Naive thymus-derived CD4-positive, alpha-beta T cell (primary cell): ENCODE measurements at regions not wholly inside any gene's neighbourhood (a gene's known extent, or its start where the extent isn't known, plus 50 kb on each side); places are given as distances from the start of the nearest gene placed in this dataset.

Experiments used
- ATAC-seq: fragments of 150-1000 bp; cut with Tn5 transposase; 2 replicates; pipeline ENCODE4 v1.10.0; 2021; ENCODE audit warnings: mild to moderate bottlenecking, moderate library complexity
- CTCF ChIA-PET: fragments of 350-600 bp; sonication (Branson Sonifier 250); formaldehyde crosslinking; loops from one replicate; lab custom pipeline; 2021; ENCODE audit warnings: antibody characterized with exemption; lab: Charles Lee
- POLR2A ChIA-PET: fragments of 350-600 bp; sonication (Branson Sonifier 250); formaldehyde crosslinking; loops from one replicate; lab custom pipeline; 2021; ENCODE audit warnings: antibody characterized with exemption, inconsistent platforms; lab: Charles Lee
- DNase-seq, 9 donors: peaks; one replicate each; pipeline versions ENCODE4 v3.0.0 to v3.0.0-alpha.2; 2020 to 2022; ENCODE audit warnings: mixed read lengths in 1 of 9
- H3K27ac ChIP-seq: one replicate; pipeline ENCODE4 v1.7.0; 2013; ENCODE audit warnings: mild to moderate bottlenecking, low read depth, low read length, moderate library complexity
- H3K27me3 ChIP-seq, 2 donors: one replicate each; pipeline ENCODE4 v1.7.0; 2013; ENCODE audit warnings: low read length in 2 of 2, mild to moderate bottlenecking in 2 of 2, moderate library complexity in 2 of 2; ENCODE audit not compliant: control insufficient read depth in 2 of 2, insufficient read depth in 2 of 2
- H3K36me3 ChIP-seq, 3 experiments: 1 replicate in 2 of 3; 2 replicates in 1 of 3; pipeline ENCODE4 v1.7.0; 2013; ENCODE audit warnings: low read length in 3 of 3, mild to moderate bottlenecking in 3 of 3, moderate library complexity in 1 of 3; ENCODE audit not compliant: insufficient read depth in 3 of 3, control insufficient read depth in 2 of 3
- H3K4me1 ChIP-seq, 2 donors: one replicate each; pipeline ENCODE4 v1.7.0; 2013; ENCODE audit warnings: low read length in 2 of 2, mild to moderate bottlenecking in 2 of 2, moderate library complexity in 1 of 2; ENCODE audit not compliant: control insufficient read depth in 2 of 2, insufficient read depth in 2 of 2
- H3K4me3 ChIP-seq: 2 replicates; pipeline ENCODE4 v1.7.0; 2013; ENCODE audit warnings: mild to moderate bottlenecking, low read length
- H3K9me3 ChIP-seq, 3 experiments: 1 replicate in 2 of 3; 2 replicates in 1 of 3; pipeline ENCODE4 v1.7.0; 2013; ENCODE audit warnings: low read length in 3 of 3; ENCODE audit not compliant: control insufficient read depth in 2 of 3
- H3K27ac Mint-ChIP-seq, 9 donors: one replicate each; pipeline ENCODE4 v1.8.0; 2020 to 2022; ENCODE audit warnings: mixed read lengths in 9 of 9, mild to moderate bottlenecking in 8 of 9, moderate library complexity in 5 of 9, inconsistent platforms in 2 of 9
- H3K27me3 Mint-ChIP-seq, 5 donors: one replicate each; pipeline ENCODE4 v1.8.0; 2021 to 2022; ENCODE audit warnings: mixed read lengths in 5 of 5, mild to moderate bottlenecking in 1 of 5
- H3K36me3 Mint-ChIP-seq, 5 donors: one replicate each; pipeline ENCODE4 v1.8.0; 2020 to 2022; ENCODE audit warnings: mixed read lengths in 5 of 5, mild to moderate bottlenecking in 3 of 5, inconsistent platforms in 1 of 5
- H3K4me1 Mint-ChIP-seq, 7 donors: one replicate each; pipeline ENCODE4 v1.8.0; 2020 to 2022; ENCODE audit warnings: mixed read lengths in 7 of 7, mild to moderate bottlenecking in 3 of 7, inconsistent platforms in 1 of 7
- H3K4me3 Mint-ChIP-seq, 10 donors: one replicate each; pipeline ENCODE4 v1.8.0; 2020 to 2022; ENCODE audit warnings: mild to moderate bottlenecking in 10 of 10, mixed read lengths in 10 of 10, moderate library complexity in 6 of 10, inconsistent platforms in 2 of 10
- H3K9me3 Mint-ChIP-seq, 11 donors: one replicate each; pipeline ENCODE4 v1.8.0; 2020 to 2022; ENCODE audit warnings: mixed read lengths in 11 of 11, mild to moderate bottlenecking in 4 of 11, inconsistent platforms in 1 of 11, moderate library complexity in 1 of 11
- intact Hi-C, 2 donors: fragments of 100-400 bp; cut with micrococcal nuclease; formaldehyde crosslinking; loops; one replicate each; pipeline ENCODE4 v1.15.1; 2023

DNA sequence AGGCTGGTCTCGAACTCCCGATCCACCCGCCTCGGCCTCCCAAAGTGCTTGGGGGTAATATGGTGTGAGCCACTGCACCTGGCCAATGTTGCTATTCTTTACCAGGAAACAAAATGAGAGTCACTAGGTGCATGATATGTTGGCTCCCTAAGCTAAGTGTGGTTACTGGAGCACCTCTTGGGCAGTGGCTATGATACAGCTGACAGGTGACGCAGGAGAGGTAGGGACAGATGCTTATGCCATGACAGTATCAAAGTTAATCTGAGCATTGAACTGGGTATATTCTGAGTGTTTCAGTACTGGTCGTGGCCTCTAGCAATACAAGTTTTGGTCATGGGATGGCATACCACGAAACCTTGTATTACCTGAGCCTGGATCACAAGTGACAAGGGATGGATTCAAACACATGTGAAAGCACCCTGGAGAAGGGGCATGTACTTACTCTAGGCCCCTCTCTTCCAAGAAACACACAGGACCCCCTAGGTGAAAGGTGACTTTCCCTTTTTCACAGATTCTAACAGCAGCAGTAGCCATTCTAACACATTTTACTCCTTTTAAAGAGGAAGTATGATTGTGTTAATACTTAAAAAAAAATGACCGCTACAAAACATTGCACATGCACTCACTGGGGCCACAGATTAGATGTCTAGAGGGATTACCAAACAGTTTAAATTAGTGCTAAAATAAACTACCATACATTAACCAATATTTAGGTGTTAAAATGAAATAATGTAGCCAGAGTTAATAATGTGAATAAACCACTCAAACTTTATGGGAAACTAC is 467.3 kb downstream of the SHQ1 start:
- Histone ChIP-seq H3K27me3 (no peaks in the 10 kb centered on the region), H3K27ac (no peak overlapping the region), H3K4me1 (peaks cover 0 to 22% of the 10 kb centered on the region in 2 donors), H3K36me3 (peaks cover 0 to 11% (median 0%) of the 10 kb centered on the region in 3 experiments), H3K4me3 (no peak overlapping the region), H3K9me3 (no peaks in the 10 kb centered on the region)
- ATAC-seq, result peak; percentile 51
- no peak overlapping the region for H3K4me3 Mint-ChIP-seq
- H3K36me3 Mint-ChIP-seq, result peaks cover 5 to 18% (median 10%) of the 10 kb centered on the region in 5 donors
- H3K4me1 Mint-ChIP-seq, result peaks cover 31 to 91% (median 74%) of the 10 kb centered on the region in 7 donors
- no peaks in the 10 kb centered on the region for H3K27me3 Mint-ChIP-seq
- H3K27ac Mint-ChIP-seq, result peak overlapping the region in 7 of 9 donors; percentile 16 to 70 (median 56)
- H3K9me3 Mint-ChIP-seq, result no peaks in the 10 kb centered on the region
- intact Hi-C loops, result loop anchor here in 1 of 2 donors (5.0 kb wide), 1 partner anchor 46 kb away; no protein-coding TSS in a partner anchor
- ChIA-PET POLR2A (no interaction called here), CTCF (no interaction called here)
- DNase-seq, result no peak

DNA sequence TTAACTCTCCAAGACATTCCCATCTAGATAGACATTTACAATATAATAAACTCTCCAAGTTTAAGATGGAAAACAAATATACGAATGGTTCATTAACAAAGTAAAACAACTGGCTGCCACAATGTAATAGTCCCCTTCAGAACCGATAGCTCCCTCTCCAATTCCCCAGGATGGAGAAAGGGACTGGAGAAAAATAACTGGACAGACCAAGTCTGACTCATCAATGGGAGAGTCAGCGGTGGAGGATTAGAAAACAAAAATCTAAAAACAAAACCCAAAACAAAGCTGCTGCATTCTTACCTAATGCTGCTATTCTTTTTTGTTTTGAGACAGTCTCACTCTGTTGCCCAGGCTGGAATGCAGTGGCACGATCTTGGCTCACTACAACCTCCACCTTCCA is 468.1 kb downstream of the SHQ1 start:
- H3K4me1 Mint-ChIP-seq, result peaks cover 38 to 91% (median 76%) of the 10 kb centered on the region in 7 donors
- no peaks in the 10 kb centered on the region for H3K9me3 Mint-ChIP-seq
- no peaks in the 10 kb centered on the region for H3K9me3 ChIP-seq

DNA sequence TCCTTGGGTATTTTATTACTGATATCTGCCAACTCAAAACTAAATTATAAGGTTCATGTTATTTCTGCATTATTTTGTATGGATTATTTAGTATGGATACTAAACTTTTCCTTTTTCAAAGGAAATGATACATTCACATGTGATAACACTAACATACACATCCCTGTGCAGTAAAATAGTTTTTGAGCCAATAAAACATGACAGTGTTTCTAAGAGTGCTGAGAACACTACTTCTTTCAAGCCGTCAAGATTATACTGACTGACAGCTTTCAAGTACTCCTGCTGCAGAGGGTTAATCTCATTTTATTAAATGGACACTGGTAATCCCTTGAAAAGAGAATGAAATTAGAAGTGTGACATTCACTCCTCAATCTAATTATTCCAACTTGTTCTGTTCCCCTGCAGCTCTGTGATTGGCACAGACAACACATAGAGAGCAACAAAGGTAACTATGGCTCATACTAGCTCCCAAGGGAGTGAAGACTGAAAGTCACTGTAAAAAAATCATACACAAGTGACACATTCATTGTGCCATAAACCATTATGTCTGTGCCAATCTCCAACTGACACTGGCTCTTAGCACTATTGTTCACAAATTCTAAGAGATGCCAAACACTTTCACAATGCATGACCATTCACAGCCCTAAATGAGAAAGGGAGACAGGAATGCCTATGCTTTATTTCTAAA is 468.6 kb downstream of the SHQ1 start:
- Mint-ChIP-seq H3K27me3 (no peaks in the 10 kb centered on the region), H3K36me3 (peaks cover 5 to 18% (median 10%) of the 10 kb centered on the region in 5 donors), H3K27ac (peak overlapping the region in 5 of 9 donors; percentile 17 to 69 (median 29)), H3K9me3 (no peaks in the 10 kb centered on the region), H3K4me3 (no peak overlapping the region), H3K4me1 (peaks cover 33 to 91% (median 76%) of the 10 kb centered on the region in 7 donors)
- Histone ChIP-seq H3K27me3 (no peaks in the 10 kb centered on the region), H3K27ac (no peak overlapping the region), H3K4me3 (no peak overlapping the region), H3K36me3 (peaks cover 0 to 11% (median 0%) of the 10 kb centered on the region in 3 experiments), H3K9me3 (no peaks in the 10 kb centered on the region), H3K4me1 (peaks cover 0 to 18% of the 10 kb centered on the region in 2 donors)
- ChIA-PET POLR2A (no interaction called here), CTCF (no interaction called here)
- ATAC-seq (no peak), DNase-seq (no peak)
- intact Hi-C loops, result loop anchor here (2.0 to 5.0 kb wide), 4 partner anchors 37 to 1467 kb away; no protein-coding TSS in a partner anchor

More for the DNA sequence above, 468.1 kb downstream of the SHQ1 start:
- ATAC-seq (no peak), DNase-seq (no peak)
- no peak overlapping the region for H3K27ac ChIP-seq
- no peak overlapping the region for H3K4me3 ChIP-seq
- CTCF ChIA-PET, result no interaction called here
- no peaks in the 10 kb centered on the region for H3K27me3 ChIP-seq
- Mint-ChIP-seq H3K36me3 (peaks cover 5 to 18% (median 10%) of the 10 kb centered on the region in 5 donors), H3K27ac (peak overlapping the region in 4 of 9 donors; percentile 47 to 75 (median 62)), H3K27me3 (no peaks in the 10 kb centered on the region), H3K4me3 (no peak overlapping the region)
- peaks cover 0 to 22% of the 10 kb centered on the region in 2 donors for H3K4me1 ChIP-seq
- POLR2A ChIA-PET, result no interaction called here
- intact Hi-C loops, result loop anchor here in 1 of 2 donors (5.0 kb wide), 1 partner anchor 47 kb away; no protein-coding TSS in a partner anchor
- H3K36me3 ChIP-seq, result peaks cover 0 to 11% (median 0%) of the 10 kb centered on the region in 3 experiments

GRCh38 chr3:72378287-72378686 is 470.0 kb downstream of the SHQ1 start:
- H3K4me3 ChIP-seq, result no peak overlapping the region
- peaks cover 0 to 13% of the 10 kb centered on the region in 2 donors for H3K4me1 ChIP-seq
- ChIA-PET CTCF (no interaction called here), POLR2A (no interaction called here)
- intact Hi-C loops, result loop anchor here (2.0 to 5.0 kb wide), 3 partner anchors 36 to 1466 kb away; no protein-coding TSS in a partner anchor
- no peaks in the 10 kb centered on the region for H3K9me3 ChIP-seq
- peak overlapping the region in 5 of 9 donors; percentile 12 to 85 (median 48) for H3K27ac Mint-ChIP-seq
- no peaks in the 10 kb centered on the region for H3K27me3 ChIP-seq
- ATAC-seq (no peak), DNase-seq (no peak)
- H3K9me3 Mint-ChIP-seq, result no peaks in the 10 kb centered on the region
- no peak overlapping the region for H3K27ac ChIP-seq
- H3K4me1 Mint-ChIP-seq, result peaks cover 25 to 91% (median 71%) of the 10 kb centered on the region in 7 donors
- peaks cover 5 to 22% (median 10%) of the 10 kb centered on the region in 5 donors for H3K36me3 Mint-ChIP-seq
- H3K36me3 ChIP-seq, result peaks cover 0 to 11% (median 0%) of the 10 kb centered on the region in 3 experiments
- H3K4me3 Mint-ChIP-seq, result no peak overlapping the region
- H3K27me3 Mint-ChIP-seq, result no peaks in the 10 kb centered on the region

DNA sequence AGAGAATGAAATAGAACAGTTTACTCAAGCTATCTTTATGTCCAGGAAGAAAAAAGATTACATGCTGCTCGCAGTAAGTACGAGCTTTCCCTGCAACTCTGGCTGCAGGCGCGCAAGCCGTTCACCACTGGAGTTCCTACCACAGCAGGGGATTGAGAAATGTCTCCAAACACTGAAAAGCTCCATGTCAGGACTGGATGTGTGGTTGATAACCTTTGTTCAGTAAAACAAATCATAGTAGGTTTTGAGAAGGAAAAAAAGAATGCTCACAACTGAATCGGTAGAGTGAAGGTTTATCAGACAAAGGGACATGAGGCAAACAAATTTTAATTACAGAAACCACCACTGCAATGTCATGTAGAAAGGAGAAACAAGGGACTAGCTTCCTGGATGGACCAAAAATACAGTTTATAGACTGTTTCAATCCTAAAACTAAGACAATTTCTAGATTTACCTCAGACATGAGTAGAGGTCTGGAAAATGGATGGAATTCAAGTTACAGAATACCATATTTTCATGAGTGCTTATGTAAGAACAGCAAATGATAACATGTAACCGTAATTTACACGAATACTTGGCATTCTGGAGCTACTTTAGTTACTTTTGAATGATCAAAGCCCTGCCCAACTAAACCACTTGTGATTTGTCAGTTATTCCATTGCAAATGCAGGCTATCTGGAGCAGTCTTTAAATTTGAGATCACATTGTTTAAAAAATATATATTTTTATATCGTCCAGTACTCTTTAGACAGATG is 471.1 kb downstream of the SHQ1 start:
- Mint-ChIP-seq H3K27me3 (no peaks in the 10 kb centered on the region), H3K9me3 (no peaks in the 10 kb centered on the region), H3K4me3 (no peak overlapping the region), H3K4me1 (peaks cover 24 to 91% (median 69%) of the 10 kb centered on the region in 7 donors), H3K36me3 (peaks cover 5 to 22% (median 10%) of the 10 kb centered on the region in 5 donors), H3K27ac (peak overlapping the region in 3 of 9 donors; percentile 2 to 63 (median 51))
- H3K9me3 ChIP-seq, result no peaks in the 10 kb centered on the region
- ChIA-PET POLR2A (no interaction called here), CTCF (no interaction called here)
- H3K4me1 ChIP-seq, result peaks cover 0 to 16% of the 10 kb centered on the region in 2 donors
- no peak overlapping the region for H3K4me3 ChIP-seq
- no peaks in the 10 kb centered on the region for H3K27me3 ChIP-seq
- intact Hi-C loops, result loop anchor here in 1 of 2 donors (2.0 to 5.0 kb wide), 3 partner anchors 35 to 1465 kb away; partner anchors contain the start of gene RYBP
- peaks cover 0 to 11% (median 0%) of the 10 kb centered on the region in 3 experiments for H3K36me3 ChIP-seq
- ATAC-seq (no peak), DNase-seq (no peak)
- H3K27ac ChIP-seq, result no peak overlapping the region
